RCC 7860 (cell line): ENCODE measurements at regions not wholly inside any gene's neighbourhood (a gene's known extent, or its start where the extent isn't known, plus 50 kb on each side); places are given as distances from the start of the nearest gene placed in this dataset.

ENCODE experiments used
- DNase-seq: peaks from one replicate; pipeline ENCODE4 v3.0.0-alpha.2; 2015; ENCODE audit warnings: low spot score
- FAIRE-seq: peaks from 2 replicates; lab custom pipeline; 2012; peaks lifted over from hg19 to GRCh38; lab: Jason Lieb, UNC

DNA sequence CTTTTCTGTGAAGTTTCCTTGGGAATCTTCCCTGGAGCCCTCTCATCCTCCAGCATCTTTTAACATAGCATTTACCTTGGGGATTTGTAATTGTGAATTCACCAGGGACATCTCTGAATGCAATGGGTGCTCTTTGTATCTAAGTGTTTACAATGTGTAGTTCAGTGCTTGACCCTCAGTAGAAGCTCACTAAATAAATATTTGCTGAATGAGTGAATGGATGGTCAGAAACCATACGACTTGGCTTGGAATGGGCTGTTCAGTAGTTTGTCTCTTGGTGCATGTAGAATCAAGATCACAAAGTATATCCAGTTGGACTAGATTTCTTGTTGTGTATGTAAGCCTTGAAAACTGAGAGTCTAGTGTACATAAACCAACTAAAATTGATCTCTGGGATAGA lies 81.8 kb upstream of the MEF2C start:
- FAIRE-seq = no peak

DNA sequence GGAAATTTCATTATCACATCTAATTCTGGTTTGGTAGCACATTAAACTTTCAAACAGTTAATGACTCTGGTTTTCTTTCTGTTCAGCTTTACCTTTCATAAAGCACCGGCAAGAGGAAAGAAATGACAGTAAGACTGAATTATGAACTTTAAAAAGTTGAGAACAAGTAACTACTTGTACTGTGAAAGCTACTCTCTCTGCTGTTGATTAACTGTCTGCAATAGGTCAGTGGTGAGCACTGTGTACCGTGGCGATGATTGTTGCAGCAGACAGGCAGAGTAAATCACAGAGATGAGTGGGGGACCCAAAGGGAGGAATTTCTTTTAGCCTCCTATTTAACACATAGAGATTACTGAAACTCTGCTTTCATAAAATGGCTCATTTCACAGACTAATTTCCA lies 74.0 kb upstream of the MEF2C start:
- no peak for DNase-seq
- no peak for FAIRE-seq

More for the DNA sequence above, 81.8 kb upstream of the MEF2C start:
- DNase-seq = no peak

DNA sequence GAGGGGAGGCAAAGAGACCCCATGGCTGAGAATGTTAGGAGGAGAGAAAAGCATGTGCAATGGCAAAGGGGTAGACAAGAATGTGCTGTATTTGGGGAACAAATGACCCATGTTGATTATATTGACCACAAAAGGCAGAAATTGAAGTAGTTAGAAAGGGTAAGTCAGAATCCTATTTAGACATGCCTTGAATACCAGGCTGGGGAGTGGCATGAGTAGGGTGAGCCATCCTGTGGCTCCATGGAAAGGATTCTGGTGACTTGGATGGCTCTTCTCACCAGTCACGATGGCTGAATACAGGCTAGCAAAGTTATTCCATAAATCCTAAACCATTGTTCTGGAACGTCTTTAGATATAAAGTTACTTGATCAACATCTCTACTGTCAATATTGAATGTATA lies 73.4 kb upstream of the MEF2C start:
- FAIRE-seq = no peak
- DNase-seq = no peak

DNA sequence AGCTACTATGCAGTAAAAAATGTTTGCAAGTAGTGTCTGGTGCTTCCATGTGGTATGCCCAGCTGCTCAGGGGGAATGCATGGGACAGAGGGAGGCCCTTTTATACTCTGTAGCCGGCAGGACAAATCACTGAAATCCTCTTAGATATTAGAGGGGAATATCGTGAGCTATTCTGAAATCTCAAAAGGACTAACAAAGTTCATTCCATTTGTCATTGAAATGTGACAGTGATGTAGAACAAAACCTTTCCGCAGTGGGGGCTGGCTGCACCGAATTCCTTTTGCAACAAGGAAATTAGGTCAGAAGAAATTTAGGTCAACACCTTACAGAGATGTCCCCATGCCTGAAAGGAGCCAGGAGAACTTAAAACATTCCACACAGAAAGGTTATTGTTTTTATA lies 72.4 kb upstream of the MEF2C start:
- DNase-seq (no peak), FAIRE-seq (no peak)

DNA sequence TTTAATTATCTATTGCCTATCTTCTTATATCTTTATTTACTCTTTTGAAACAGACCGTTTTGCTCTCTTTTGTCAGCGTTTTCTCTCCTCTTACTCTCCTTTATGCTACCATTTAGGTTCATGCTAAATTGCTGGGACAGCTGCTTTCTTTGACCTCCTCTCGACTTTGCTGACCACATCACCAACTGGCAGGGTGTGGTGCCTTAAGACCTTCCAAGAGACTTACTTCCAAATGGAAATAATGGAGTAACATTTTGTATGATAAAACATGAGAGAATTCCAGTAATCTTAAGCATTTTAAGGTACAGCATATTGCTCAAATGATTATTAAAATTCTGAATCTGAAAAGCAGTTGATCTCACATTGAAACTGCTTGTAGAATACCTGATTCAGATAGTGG lies 71.5 kb upstream of the MEF2C start:
- no peak for FAIRE-seq
- no peak for DNase-seq

DNA sequence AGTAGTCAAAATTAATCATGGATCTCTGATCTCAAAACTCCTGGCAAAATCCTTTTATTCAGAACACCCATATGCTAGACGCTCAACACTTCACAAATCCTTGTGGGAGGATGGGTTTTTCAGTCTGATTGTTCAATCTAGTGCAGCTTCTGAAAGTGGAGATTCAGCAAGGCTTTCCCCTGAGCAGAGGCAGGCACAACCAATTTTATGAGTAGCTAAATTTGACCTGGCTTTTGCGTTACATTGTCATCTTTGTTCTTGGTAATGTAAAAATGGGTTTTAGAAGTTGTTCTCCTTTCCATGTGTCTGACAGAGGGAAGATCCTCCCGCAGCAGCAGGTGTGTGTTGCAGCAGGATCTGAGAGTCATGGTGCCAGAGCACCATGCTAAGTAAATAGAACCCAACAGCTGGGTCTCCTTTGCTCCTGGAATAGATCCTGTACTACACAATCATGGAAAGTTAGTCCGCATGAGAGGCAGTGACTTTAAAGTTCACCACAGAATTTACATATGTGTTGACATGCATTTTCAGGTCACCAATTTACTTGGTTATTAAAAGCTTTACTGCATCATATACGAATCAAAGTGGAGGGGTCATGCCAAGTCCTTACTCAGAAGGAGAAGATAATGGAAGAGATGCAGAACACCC lies 70.1 kb upstream of the MEF2C start:
- DNase-seq (no peak), FAIRE-seq (no peak)

DNA sequence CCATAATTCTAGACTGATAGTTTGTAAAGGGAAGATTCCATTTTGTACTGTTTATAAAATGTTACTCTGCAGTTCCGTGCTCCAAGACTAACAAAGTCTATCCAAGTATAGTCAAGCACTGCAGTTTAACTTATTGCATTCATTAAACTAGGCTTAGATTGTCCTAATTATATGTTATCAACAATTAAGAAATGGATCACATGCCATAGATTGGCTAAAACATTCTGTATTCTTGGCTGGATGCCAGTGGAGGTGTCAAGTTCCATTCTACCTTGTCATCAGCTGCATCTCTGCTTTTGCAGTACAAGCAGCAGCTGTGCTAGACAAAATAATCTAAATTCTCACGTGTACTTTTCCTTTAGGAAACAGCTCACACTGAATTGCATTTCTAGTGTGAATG lies 69.4 kb upstream of the MEF2C start:
- DNase-seq = no peak
- no peak for FAIRE-seq

DNA sequence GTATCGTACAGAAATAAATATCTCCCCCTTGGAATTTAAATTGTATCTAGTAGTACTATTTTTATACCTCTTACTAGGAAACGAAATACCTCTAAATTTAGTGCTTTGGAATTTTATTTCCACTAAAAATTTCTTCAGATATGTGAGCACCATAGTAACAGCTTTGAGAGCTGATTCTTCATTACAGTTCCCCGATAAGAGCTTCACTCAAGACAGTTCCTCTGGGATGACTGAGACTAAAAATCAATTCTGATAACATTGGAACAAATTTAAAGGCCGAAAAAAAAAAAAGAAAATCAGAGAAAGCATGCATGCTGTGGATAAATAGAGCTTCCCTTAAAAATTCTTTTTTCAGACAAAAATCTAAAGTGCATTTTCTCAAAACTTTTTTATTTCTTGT lies 68.5 kb upstream of the MEF2C start:
- FAIRE-seq (no peak), DNase-seq (no peak)

DNA sequence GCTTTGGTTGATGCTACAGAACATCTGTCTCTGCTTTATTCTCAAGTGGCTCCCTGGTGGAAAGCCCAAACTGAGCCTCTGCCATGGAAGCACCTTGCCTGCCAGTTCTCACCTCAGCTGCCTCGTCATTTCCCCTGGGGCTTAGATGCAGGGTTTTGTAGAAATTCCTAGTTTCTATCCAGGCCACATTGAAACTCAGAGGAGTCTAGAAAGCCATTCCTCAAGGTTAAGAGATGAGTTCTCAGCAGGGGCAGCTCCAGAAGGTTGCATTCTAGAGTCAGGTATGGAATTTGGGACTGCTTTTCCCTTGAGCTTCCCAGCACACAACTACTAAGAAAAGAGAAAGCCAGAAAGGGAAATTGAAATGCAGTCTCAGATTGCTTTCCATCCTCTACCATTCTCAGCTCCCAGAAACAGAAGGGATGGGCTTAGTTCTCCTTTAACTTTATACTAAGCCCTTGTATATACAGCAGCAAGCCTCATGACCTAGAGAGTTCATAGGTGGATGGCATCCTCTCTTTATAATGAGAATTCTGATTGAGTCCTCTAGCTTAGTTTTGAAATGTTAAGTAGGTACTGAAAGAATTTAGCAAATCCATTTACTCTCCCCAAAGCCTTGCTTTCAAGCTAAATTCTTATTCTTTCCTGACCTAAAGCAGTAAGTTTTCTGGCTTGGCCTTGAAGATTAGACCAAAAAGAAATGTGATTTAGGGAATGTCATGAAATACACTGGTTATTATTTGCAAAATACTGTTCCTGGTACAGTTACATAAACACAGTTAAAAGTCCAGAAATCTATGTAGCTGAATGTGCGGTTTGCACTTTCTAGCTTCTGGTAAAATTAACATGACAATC lies 66.0 kb upstream of the MEF2C start:
- FAIRE-seq = no peak
- no peak for DNase-seq

DNA sequence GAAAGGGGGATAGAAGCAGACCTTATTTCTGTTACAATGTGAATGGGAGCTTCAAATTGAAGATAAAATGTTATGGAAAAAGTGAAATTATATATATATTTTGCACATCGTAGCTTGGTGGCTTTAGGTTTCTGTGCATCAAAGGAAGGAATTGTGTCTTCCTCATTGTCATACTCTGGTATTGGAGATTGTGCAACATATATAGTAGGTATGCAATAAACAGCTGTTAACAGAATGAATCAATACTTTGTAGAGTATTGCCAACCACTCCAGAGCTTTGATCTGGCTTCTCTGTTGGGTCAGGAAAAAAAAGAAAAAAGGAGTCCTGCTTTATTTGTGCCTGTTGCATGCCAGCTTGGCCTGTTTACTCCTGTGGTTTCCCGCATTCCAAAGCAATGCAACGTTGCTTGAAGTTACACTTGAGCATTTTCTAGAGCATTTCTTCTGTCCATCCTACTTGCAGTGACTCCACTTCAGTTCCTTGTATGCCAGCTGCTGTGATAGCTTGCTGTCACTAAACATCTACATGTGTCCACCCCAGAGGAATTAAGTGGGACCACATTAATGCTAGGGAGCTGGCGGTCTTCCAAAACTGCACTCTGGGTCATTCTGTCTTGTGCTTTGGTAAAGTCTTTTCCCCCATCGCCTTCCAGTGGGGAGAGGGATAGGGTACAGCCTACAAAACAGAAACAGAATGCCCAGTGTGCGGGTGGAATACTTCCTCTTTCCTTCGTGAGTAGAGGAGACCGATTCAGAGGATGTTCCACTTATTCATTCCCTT lies 62.0 kb upstream of the MEF2C start:
- FAIRE-seq = no peak

DNA sequence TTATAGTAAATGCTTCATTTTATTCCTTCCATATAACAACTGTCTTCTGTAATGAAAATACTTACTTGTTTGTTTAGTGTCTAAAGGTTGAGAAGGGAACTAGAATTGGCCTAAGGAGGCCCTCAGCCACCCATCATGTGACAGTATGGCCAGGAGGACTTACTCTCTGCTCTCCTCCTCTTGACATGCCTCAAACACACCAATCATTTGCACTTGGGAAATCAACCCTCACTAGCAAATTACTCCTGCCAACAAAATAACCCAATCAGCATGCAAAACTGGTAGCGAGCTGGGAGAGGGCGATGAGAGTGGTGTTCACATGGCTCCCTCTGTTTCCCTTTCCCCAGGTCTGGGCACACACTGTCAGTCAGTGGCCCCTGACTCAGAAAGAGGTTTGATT lies 58.6 kb upstream of the MEF2C start:
- DNase-seq (no peak), FAIRE-seq (no peak)

More for the DNA sequence above, 62.0 kb upstream of the MEF2C start:
- DNase-seq = no peak

DNA sequence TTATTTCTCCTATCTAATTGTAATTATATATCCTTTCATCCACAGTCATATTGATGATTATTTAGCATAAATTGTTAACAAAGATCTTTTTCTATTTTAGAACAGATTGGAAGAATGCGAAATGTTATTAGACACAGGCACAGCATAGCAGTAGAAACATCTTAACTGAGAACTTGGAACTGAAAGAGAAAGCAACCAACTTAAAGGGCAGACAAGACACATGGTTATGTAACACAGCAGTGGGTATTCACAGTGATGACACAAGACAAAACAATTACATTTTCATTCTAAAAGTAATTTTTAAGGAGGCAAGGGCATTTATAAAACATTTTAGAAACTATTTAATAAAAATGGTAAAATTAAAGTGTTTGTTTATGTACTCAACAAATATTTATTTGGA lies 57.7 kb upstream of the MEF2C start:
- no peak for FAIRE-seq
- DNase-seq = no peak

DNA sequence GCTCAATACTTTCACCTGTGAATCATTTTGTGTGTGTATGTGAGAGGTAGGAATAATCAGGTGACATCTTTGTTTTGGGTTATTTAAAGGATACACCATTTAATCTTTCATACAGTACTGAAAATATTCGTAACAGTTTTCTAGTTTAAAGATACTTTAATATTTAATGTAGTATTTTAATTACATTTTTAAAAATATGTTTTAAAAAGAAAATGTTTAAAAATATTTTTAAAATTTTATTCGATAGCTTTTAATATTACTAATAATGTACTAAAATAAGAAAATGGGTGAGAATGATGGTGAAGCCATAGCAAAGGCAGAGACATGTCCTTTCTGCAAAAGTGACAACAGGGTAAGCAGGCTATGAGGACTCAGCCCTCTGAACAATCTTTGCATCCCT lies 56.3 kb upstream of the MEF2C start:
- FAIRE-seq (no peak), DNase-seq (no peak)

DNA sequence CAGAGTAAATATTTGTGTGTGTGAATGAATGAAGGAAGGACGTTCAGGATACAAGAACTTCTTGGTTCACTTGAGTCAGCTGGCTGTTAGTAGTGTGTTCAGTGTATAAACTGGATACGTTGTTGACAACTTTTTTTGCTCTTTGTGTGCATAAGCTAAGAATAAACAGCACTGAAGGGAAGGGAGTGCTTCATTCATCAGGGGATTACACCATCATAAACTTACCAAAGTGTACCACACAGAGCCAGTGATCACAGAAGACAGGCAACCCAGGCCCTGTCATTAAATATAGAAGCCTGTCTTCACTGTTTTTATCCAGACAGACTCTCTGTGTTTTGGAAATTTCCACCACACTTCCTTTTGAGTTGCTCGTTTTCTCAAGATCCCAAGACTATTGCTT lies 55.5 kb upstream of the MEF2C start:
- no peak for FAIRE-seq
- DNase-seq = no peak

DNA sequence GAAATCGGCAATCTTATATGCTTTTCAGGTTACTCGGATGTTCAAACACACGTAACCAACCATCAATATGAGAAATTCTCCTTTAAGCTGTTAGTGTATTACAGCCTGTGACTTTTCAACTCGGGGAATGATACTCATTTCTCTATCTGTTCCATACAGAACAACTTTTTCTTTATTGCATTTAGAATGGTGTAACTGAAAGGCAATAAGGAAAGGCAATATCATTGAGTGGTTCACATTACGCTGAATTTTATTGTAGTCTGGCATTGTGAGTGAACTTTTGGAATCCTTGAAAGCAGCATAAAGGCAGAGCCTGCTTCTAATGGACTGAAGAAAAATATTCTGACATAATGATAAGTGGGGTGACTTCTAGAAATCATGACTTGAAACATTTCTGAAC lies 54.4 kb upstream of the MEF2C start:
- DNase-seq = no peak
- no peak for FAIRE-seq

DNA sequence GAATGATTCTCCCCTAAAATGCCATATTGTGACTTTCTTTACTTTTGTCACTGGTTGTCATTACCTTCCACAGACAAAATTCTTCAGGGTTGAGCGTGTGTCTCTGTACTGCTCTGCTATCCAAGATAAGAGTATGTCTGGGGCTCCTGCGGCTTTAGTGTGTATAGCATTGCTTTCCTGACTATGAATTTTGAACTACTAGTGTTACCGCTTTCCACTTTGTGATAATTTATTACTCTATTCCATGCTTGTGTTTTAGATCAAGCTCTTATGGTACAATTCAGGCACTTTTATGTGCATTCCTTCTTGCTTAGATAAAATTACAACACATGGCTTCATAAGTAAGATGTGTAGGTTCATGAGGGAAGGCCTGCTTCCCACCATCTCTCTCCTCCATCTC lies 51.5 kb upstream of the MEF2C start:
- DNase-seq (no peak), FAIRE-seq (no peak)
